ENCODE measurements at regions not wholly inside any gene's neighbourhood (a gene's known extent, or its start where the extent isn't known, plus 50 kb on each side); places are given as distances from the start of the nearest gene placed in this dataset.
A peak's percentile ranks its signal among the peaks of the same experiment; 100 is the strongest.
"Not testable (repeated sequence)": the region's sequence is repeated elsewhere in the genome, so short reads cannot be mapped to it uniquely, and the experiment has no call there.

GRCh38 chr4:79213702-79214101 is 112.2 kb downstream of the NAA11 start:
- no peak for DNase-seq

DNA sequence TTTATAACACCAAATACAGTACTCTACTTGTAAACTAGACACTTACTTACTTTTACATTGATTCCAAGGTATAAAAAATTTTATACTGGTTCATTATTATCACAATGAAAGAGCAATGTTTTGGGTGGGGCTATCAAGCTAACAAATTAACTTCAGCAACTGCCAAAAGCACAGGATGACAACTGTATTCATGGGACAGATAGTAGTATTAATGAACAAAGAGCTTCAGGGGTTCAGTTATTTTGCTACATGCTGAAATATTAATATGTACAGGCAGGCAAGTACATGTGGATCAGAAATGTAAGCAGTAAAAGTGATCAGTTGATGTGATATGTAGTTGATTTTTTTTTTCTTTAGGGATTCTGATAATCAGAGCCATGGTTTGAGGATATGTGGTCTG is 112.9 kb downstream of the NAA11 start:
- DNase-seq = no peak

GRCh38 chr4:79212311-79212710 is 113.5 kb downstream of the NAA11 start:
- DNase-seq = no peak

DNA sequence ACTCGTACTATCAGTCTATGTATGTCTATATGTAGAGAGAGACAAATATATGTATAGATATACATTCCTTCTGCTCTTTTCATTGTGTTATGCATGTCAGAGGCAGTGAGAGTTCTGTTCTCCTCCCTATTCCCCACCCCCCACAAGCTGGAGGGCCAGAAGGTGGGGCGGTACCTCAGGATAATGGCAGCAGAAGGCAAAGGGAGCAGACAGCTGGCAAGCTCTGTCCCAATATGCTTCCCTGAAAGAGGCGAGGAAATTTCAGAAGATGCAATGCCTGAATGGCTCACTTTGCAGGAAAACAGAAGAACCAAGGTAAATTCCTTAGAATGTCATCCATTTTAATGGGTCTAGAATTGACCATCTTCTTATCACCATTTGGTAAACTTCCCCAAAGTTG is 114.4 kb downstream of the NAA11 start:
- DNase-seq = peak; percentile 55

DNA sequence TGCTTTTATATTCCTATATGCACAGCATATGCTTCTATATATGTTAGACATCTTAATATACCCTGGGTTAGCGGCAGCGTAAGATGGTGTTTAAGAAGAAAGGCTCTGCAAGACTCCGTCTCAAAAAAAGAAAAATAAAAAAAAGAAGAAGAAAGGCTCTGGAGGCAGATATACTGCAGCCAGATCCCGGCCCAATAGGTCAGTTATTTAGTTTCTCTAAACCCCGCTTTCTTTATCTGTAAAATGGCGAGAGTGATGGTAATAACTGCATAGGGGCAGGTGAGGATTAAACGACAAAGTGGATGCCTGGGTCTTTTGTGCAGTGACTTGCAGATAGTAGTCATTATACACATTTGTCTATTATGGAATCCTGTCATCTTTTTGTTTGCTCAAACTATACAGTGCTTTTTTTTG is 115.2 kb downstream of the NAA11 start:
- DNase-seq = no peak

- no peak for DNase-seq
These were observed 115.8 kb downstream of the NAA11 start for GRCh38 chr4:79209822-79210635.

- no peak for DNase-seq
These were observed 116.8 kb downstream of the NAA11 start for GRCh38 chr4:79209081-79209480.

DNA sequence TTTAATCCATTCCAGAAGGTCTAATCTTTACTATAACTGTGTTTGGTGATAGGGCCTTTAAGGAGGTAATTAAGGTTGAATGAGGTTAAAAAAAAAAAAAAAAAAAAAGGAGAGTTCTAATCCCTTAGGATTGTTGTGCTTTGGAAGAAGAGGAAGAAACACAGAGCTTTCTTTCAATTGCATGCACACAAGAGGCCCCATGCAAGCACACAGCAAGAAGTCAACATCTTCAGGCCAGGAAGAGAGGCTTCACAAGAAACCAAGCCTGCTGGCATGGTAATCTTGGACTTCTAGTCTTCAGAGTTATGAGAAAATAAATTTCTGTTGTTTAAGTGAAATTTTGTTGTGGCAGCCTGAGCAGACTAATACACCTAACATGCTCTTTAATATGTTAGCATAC is 118.6 kb downstream of the NAA11 start:
- DNase-seq = no peak

DNA sequence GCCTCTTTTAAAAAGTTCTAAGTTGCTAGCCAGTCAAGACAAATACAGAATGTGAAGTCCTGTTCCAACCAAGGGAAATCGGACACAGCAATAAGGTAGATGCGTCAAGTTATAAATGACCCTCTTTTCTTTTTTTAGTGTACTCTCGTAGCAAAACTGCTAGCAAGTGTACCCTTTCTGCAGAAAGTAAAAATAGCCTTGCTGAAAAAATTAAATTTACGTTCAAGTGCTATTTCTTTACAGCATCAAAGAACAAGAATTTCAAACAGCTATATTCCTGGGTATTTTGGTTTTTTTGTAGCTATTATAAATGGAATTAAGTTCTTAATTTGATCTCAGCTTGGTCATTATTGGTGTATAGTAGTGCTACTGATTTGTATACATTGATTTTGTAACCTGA is 119.2 kb downstream of the NAA11 start:
- no peak for DNase-seq

DNA sequence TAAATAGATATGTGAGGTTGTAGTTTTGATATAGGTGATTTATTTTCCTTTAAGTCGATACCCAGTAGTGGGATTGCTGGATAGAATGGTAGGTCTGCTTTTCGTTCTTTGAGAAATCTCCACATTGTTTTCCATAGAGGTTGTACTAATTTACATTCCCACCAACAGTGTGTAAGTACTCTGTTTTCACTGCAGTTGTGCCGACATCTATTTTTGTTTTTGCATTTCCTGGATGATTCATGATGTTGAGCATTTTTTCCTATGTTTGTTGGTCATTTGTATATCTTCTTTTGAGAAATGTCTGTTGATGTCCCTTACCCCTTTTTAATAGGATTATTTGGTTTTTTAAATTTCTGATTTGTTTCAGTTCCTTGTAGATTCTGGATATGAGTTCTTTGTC is 120.7 kb downstream of the NAA11 start:
- DNase-seq = no peak

- no peak for DNase-seq
These were observed 123.9 kb downstream of the NAA11 start for GRCh38 chr4:79201971-79202370.

- DNase-seq = no peak
These were observed 126.1 kb downstream of the NAA11 start for GRCh38 chr4:79199743-79200142.

GRCh38 chr4:79198951-79199587 is 126.8 kb downstream of the NAA11 start:
- DNase-seq = peak; percentile 84

GRCh38 chr4:79197275-79198009 is 128.4 kb downstream of the NAA11 start:
- no peak for DNase-seq

DNA sequence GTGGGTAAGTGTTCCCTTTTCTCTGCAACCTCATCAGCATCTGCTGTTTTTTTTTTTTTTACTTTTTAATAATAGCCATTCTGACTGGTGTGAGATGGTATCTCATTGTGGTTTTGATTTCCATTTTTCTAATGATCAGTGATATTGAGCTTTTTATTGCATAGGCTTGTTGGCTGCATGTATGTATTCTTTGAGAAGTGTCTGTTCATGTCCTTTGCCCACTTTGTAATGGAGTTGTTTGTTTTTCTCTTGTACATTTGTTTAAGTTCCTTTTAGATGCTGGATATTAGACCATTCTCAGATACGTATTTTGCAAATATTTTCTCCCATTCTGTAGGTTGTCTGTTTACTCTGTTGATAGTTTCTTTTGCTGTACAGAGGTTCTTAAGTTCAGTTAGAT is 134.6 kb downstream of the NAA11 start:
- not testable (repeated sequence) for DNase-seq

DNA sequence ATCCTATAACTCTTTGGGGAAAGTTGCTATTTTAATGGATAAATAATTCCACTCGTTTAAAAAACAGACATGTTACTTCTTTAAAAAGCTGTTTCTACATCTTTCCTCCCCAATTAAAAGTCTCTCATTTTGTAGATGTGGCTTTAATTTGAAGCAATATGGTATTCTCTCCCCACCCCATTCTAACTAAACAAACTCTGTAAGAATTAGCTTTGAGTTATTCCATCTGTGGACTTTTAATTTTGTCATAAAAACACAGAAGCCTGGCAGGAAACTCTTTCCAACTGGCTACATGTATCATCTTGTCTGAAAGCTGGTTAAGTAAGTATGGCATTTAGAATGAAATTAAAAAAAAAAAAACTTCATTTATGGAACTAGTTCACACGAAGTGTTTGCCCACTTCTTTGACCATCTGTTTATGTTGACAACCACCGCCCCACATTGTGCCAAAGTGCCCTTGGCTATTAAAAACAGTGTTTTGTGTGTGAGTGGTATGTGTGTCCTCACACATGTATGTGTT is 140.3 kb downstream of the NAA11 start:
- no peak for DNase-seq

- DNase-seq = no peak
These were observed 141.4 kb downstream of the NAA11 start for GRCh38 chr4:79184476-79184875.

- no peak for DNase-seq
These were observed 143.7 kb downstream of the NAA11 start for GRCh38 chr4:79182209-79182608.

GRCh38 chr4:79181190-79181589 is 144.7 kb downstream of the NAA11 start:
- DNase-seq = no peak

- DNase-seq = no peak
These were observed 147.1 kb downstream of the NAA11 start for GRCh38 chr4:79178760-79179159.

GRCh38 chr4:79177388-79177787 is 148.5 kb downstream of the NAA11 start:
- DNase-seq = no peak

GRCh38 chr4:79176351-79176750 is 149.5 kb downstream of the NAA11 start:
- DNase-seq = no peak

DNA sequence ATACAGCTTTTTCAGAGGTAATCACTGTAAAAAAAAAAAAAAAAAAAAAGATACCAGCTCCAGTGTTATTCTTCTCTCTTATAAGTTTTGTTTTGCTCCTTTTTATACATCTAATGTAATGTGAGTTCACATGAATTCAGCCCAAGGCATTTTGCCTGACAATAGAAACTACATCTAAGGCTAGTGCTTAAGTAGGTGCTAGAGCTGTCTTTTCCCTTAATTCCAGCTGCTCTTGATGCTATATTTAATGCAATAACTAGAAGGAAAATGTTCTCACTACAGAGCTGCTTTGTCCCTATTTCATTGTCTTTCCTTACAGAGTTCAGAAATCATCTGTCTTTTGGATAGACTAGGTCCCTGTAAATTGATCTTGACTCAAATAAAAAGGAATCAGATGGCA is 150.1 kb downstream of the NAA11 start:
- no peak for DNase-seq

Data from NCI-H524 treated with DMSO at 0.1 percent for 48 hours (cell line).